ENCODE measurements at regions not wholly inside any gene's neighbourhood (a gene's known extent, or its start where the extent isn't known, plus 50 kb on each side); places are given as distances from the start of the nearest gene placed in this dataset.

DNA sequence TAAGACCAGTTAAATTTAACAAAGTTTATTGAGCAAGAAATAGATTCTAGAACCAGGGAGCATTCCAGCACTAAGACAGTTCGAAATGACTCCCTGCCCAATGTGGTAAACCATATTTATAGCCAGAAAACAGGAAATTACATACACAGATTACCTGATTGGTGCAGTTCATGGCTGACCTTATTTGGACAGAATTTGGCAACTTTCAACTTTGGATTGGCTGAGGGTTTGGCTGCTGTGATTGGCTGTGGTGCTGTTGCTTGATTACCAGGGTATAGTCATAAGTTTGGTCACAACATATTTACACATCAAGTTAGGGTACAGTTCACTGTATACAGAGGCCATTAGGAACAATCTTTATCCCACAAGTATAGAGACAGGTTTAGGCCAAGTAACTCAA lies 984.8 kb upstream of the MIR17HG start:
- no peak for DNase-seq (ENCODE audit: extremely low spot score in 2 of 2)

DNA sequence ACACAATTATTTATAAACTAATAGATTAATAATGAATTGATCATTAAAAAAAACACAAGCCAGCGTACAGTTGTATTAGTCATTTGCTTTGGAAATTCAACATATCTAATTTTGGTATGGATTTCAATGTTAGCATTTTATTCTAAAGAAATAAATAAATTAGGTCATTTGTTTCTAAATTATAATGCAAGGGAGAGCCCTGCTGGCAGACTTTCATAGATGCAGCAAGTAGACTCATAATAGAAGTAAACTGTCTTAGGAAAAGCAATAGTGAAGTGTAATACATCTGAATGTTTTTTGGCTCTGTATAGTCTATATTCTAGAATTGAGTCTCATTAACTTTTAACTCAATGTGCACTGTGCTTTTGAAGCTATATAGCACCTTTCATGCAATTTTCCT lies 982.4 kb upstream of the MIR17HG start:
- no peak for DNase-seq (ENCODE audit: extremely low spot score in 2 of 2)
- H3K27ac ChIP-seq: no peak overlapping the region
- no peak overlapping the region for H3K4me3 ChIP-seq
- intact Hi-C loops (cut with DNase I): no loop called here
- no peaks in the 10 kb centered on the region for H3K4me1 ChIP-seq
- no peaks in the 10 kb centered on the region for H3K27me3 ChIP-seq
- no peaks in the 10 kb centered on the region for H3K9me3 ChIP-seq
- TF ChIP-seq, protein P1, sequence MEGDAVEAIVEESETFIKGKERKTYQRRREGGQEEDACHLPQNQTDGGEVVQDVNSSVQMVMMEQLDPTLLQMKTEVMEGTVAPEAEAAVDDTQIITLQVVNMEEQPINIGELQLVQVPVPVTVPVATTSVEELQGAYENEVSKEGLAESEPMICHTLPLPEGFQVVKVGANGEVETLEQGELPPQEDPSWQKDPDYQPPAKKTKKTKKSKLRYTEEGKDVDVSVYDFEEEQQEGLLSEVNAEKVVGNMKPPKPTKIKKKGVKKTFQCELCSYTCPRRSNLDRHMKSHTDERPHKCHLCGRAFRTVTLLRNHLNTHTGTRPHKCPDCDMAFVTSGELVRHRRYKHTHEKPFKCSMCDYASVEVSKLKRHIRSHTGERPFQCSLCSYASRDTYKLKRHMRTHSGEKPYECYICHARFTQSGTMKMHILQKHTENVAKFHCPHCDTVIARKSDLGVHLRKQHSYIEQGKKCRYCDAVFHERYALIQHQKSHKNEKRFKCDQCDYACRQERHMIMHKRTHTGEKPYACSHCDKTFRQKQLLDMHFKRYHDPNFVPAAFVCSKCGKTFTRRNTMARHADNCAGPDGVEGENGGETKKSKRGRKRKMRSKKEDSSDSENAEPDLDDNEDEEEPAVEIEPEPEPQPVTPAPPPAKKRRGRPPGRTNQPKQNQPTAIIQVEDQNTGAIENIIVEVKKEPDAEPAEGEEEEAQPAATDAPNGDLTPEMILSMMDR (IDR thresholded peaks at IDR 0.05): no peak
- TF ChIP-seq POLR2AphosphoS5 (IDR thresholded peaks at IDR 0.05; ENCODE audit: insufficient read depth in 1 of 2, low read depth in 1 of 2): no peak
- TF ChIP-seq POLR2A (IDR thresholded peaks at IDR 0.05): no peak
- no peaks in the 10 kb centered on the region for H3K36me3 ChIP-seq

More for the DNA sequence above, 984.8 kb upstream of the MIR17HG start:
- TF ChIP-seq, protein P1 (IDR thresholded peaks at IDR 0.05): no peak
- no peak for TF ChIP-seq POLR2A (IDR thresholded peaks at IDR 0.05)
- TF ChIP-seq POLR2AphosphoS5 (IDR thresholded peaks at IDR 0.05; ENCODE audit: insufficient read depth in 1 of 2, low read depth in 1 of 2): no peak
- Histone ChIP-seq H3K4me3 (no peak overlapping the region), H3K9me3 (no peaks in the 10 kb centered on the region), H3K36me3 (no peaks in the 10 kb centered on the region), H3K27me3 (no peaks in the 10 kb centered on the region), H3K27ac (no peak overlapping the region), H3K4me1 (no peaks in the 10 kb centered on the region)
- intact Hi-C loops (cut with DNase I): no loop called here

DNA sequence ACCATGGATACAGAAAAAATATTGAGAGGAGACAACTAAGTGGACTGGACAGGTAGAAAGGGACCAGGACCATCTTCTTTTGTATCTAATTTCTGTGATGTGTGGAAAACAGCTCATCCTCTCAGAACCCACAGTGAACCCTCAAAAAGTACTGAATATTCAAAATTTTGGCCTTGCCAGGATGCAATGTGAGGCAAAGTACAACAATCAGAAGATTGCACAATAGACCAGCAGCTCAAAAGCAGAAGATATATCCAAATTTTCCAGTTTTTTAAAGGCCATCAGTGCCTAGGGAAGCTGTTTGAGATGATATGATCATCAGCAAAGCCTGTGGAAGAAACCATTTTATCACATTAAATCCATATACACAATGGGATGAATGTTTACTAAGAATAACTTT lies 973.3 kb upstream of the MIR17HG start:
- no peak for DNase-seq (ENCODE audit: extremely low spot score in 2 of 2)
- intact Hi-C loops (cut with DNase I): no loop called here
- H3K27me3 ChIP-seq: no peaks in the 10 kb centered on the region
- no peak for TF ChIP-seq POLR2A (IDR thresholded peaks at IDR 0.05)
- TF ChIP-seq, protein P1 (IDR thresholded peaks at IDR 0.05): no peak
- no peak for TF ChIP-seq POLR2AphosphoS5 (IDR thresholded peaks at IDR 0.05; ENCODE audit: insufficient read depth in 1 of 2, low read depth in 1 of 2)
- no peaks in the 10 kb centered on the region for H3K4me1 ChIP-seq
- H3K4me3 ChIP-seq: no peak overlapping the region
- H3K9me3 ChIP-seq: no peaks in the 10 kb centered on the region
- H3K27ac ChIP-seq: no peak overlapping the region
- no peaks in the 10 kb centered on the region for H3K36me3 ChIP-seq

DNA sequence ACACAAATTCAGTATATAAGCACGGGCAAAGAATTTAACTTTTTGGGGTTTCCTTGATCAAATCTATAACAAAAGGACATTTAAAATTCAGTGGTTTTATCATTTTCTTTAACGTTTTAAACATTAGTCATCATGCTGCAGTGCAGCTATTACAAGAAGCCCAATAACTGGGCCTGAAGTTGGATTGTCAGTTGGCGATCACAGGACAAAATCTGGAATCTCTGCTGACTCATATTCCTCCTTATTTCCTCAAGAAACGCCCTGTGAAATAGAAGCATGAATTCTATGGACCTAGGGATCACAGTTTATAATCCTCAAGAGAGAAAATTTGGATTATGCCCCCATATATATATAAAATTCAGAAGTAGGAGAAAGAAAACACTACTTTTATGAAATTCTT lies 971.6 kb upstream of the MIR17HG start:
- Histone ChIP-seq H3K27me3 (no peaks in the 10 kb centered on the region), H3K9me3 (no peaks in the 10 kb centered on the region), H3K4me1 (no peaks in the 10 kb centered on the region), H3K4me3 (no peak overlapping the region), H3K27ac (no peak overlapping the region), H3K36me3 (no peaks in the 10 kb centered on the region)
- intact Hi-C loops (cut with DNase I): no loop called here
- TF ChIP-seq, protein P1 (IDR thresholded peaks at IDR 0.05): no peak
- TF ChIP-seq POLR2AphosphoS5 (IDR thresholded peaks at IDR 0.05; ENCODE audit: insufficient read depth in 1 of 2, low read depth in 1 of 2) (no peak), POLR2A (IDR thresholded peaks at IDR 0.05) (no peak)
- DNase-seq (ENCODE audit: extremely low spot score in 2 of 2): no peak

DNA sequence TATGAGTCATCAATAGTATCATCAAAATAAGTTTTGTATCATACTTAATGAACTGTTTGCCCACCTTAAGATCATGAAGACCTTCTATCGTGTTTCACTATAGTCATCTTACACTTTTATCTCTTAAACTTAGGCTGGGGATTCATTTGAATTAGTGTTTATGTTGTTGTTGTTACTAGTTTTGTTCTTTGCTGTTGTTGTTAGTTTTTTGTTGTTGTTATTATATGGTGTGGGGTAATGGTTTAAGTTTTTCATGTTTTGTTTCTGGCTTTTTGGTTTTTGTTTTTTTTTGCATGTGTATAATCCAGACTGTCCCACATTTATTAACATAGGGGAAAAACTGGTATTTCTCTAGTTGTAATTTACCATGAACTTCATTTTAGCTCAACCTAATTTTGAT lies 965.1 kb upstream of the MIR17HG start:
- TF ChIP-seq, protein P1 (IDR thresholded peaks at IDR 0.05): no peak
- no peak for TF ChIP-seq POLR2A (IDR thresholded peaks at IDR 0.05)
- TF ChIP-seq POLR2AphosphoS5 (IDR thresholded peaks at IDR 0.05; ENCODE audit: insufficient read depth in 1 of 2, low read depth in 1 of 2): no peak
- Histone ChIP-seq H3K27ac (no peak overlapping the region), H3K36me3 (no peaks in the 10 kb centered on the region), H3K27me3 (no peaks in the 10 kb centered on the region), H3K4me3 (no peak overlapping the region), H3K9me3 (no peaks in the 10 kb centered on the region), H3K4me1 (peaks cover 3% of the 10 kb centered on the region)
- no peak for DNase-seq (ENCODE audit: extremely low spot score in 2 of 2)
- intact Hi-C loops (cut with DNase I): no loop called here

All from vagina (tissue), 2 donors.